Right atrium auricular region (tissue), 2 donors: ENCODE measurements at regions not wholly inside any gene's neighbourhood (a gene's known extent, or its start where the extent isn't known, plus 50 kb on each side); places are given as distances from the start of the nearest gene placed in this dataset.
"Not testable (repeated sequence)": the region's sequence is repeated elsewhere in the genome, so short reads cannot be mapped to it uniquely, and the experiment has no call there.

Experiments
- DNase-seq: peaks from one replicate; pipeline ENCODE4 v3.0.0-alpha.2; 2019; ENCODE audit warnings: low spot score
- H3K27ac ChIP-seq, 2 donors: fragments of 200-600 bp; sonication (generic); 1 replicate in 1 of 2; 2 replicates in 1 of 2; pipeline ENCODE4 v1.5.1; 2016 to 2019
- H3K27me3 ChIP-seq, 2 donors: fragments of 200-600 bp; sonication (generic); one replicate each; pipeline versions ENCODE4 v1.5.1 to v1.6.0; 2017 to 2019
- H3K36me3 ChIP-seq: fragments of 200-600 bp; sonication (generic); one replicate; pipeline ENCODE4 v1.5.1; 2016
- H3K4me1 ChIP-seq, 2 donors: fragments of 200-600 bp; sonication (generic); one replicate each; pipeline versions ENCODE4 v1.5.1 to v1.6.0; 2017 to 2019
- H3K4me3 ChIP-seq, 2 donors: fragments of 200-600 bp; sonication (generic); 1 replicate in 1 of 2; 2 replicates in 1 of 2; pipeline ENCODE4 v1.5.1; 2017 to 2019; ENCODE audit warnings: mild to moderate bottlenecking in 1 of 2, moderate library complexity in 1 of 2
- H3K9me3 ChIP-seq, 2 donors: fragments of 200-600 bp; sonication (generic); one replicate each; pipeline ENCODE4 v1.5.1; 2019
- TF ChIP-seq, protein P1 (sequence below), 2 donors: fragments of 200-600 bp; sonication (generic); IDR thresholded peaks; one replicate each; pipeline ENCODE4 v1.5.1; 2019; ENCODE audit warnings: antibody characterized with exemption in 2 of 2

DNA sequence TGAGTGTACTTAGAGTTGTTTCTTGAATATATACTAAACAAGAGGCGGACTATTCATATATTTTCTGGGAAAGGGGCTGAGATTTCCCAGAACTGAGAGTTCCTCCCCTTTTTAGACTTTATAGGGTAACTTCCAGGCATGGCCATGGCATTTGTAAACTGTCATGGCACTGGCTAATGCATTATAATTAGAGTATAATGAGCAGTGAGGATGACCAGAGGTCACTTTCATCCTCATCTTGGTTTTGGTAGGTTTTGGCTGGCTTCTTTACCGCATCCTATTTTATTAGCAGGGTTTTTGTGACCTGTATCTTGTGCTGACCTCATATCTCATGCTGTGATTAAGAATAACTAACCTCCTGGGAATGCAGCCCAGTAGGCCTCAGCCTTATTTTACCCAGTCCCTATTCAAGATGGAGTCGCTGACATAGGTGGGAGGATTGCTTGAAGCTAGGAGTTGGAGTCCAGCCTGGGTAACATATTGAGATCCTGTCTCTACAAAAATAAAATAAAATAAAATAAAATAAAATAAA is 91.4 kb downstream of the MOBP start:
- Histone ChIP-seq H3K36me3 (no peaks in the 10 kb centered on the region), H3K9me3 (no peaks in the 10 kb centered on the region)
- TF ChIP-seq, protein P1, sequence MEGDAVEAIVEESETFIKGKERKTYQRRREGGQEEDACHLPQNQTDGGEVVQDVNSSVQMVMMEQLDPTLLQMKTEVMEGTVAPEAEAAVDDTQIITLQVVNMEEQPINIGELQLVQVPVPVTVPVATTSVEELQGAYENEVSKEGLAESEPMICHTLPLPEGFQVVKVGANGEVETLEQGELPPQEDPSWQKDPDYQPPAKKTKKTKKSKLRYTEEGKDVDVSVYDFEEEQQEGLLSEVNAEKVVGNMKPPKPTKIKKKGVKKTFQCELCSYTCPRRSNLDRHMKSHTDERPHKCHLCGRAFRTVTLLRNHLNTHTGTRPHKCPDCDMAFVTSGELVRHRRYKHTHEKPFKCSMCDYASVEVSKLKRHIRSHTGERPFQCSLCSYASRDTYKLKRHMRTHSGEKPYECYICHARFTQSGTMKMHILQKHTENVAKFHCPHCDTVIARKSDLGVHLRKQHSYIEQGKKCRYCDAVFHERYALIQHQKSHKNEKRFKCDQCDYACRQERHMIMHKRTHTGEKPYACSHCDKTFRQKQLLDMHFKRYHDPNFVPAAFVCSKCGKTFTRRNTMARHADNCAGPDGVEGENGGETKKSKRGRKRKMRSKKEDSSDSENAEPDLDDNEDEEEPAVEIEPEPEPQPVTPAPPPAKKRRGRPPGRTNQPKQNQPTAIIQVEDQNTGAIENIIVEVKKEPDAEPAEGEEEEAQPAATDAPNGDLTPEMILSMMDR (IDR thresholded peaks at IDR 0.05): no peak

DNA sequence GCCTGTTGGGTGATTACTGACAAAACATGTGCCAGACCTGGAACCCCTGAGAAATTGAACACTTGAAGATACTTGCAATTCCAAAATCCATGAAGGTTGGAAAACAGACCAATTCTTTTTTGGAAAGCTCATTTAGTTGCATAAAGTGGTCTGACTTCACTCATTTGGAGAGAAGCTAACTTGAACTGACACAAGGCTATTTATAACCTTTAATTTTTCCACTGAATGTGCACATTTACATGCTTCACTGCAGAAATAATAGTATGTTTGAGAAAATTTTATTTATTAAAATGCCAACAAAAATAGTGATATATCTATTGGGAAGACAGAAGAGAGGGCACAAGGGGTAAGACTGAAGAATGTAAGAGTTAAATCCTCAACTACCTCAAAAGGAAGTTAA is 92.1 kb downstream of the MOBP start:
- no peaks in the 10 kb centered on the region for H3K4me1 ChIP-seq
- H3K4me3 ChIP-seq: no peak overlapping the region
- TF ChIP-seq, protein P1 (IDR thresholded peaks at IDR 0.05): no peak
- DNase-seq: no peak
- no peaks in the 10 kb centered on the region for H3K27me3 ChIP-seq
- no peaks in the 10 kb centered on the region for H3K9me3 ChIP-seq
- no peak overlapping the region for H3K27ac ChIP-seq
- H3K36me3 ChIP-seq: no peaks in the 10 kb centered on the region

More for the DNA sequence above, 91.4 kb downstream of the MOBP start:
- Histone ChIP-seq H3K4me3 (no peak overlapping the region), H3K4me1 (no peaks in the 10 kb centered on the region), H3K27me3 (no peaks in the 10 kb centered on the region), H3K27ac (no peak overlapping the region)
- DNase-seq: no peak

DNA sequence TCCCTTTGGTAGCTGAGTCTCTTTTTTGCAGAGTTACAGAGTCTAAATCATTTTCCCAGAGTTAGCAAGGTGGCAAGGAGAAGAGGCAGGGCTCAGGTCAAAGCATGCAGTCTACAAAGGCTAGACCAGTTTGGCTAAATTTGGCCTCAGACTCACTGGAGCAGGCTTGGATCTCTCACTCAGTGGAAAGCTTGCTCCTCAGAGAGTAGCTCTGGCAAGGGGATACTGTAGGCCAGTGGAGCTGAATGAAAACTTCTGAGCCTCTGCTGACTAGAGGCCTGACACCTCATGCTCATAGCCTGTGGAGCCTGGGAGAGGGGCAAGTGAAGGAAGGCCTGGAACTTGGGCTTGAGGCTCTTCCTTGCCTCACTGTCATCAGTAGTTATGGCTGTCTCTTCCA is 101.0 kb downstream of the MOBP start:
- no peak for DNase-seq
- TF ChIP-seq, protein P1 (IDR thresholded peaks at IDR 0.05): no peak
- no peak overlapping the region for H3K4me3 ChIP-seq
- peaks cover 0 to 7% of the 10 kb centered on the region in 2 donors for H3K4me1 ChIP-seq
- no peak overlapping the region for H3K27ac ChIP-seq
- no peaks in the 10 kb centered on the region for H3K9me3 ChIP-seq
- no peaks in the 10 kb centered on the region for H3K36me3 ChIP-seq
- no peaks in the 10 kb centered on the region for H3K27me3 ChIP-seq

DNA sequence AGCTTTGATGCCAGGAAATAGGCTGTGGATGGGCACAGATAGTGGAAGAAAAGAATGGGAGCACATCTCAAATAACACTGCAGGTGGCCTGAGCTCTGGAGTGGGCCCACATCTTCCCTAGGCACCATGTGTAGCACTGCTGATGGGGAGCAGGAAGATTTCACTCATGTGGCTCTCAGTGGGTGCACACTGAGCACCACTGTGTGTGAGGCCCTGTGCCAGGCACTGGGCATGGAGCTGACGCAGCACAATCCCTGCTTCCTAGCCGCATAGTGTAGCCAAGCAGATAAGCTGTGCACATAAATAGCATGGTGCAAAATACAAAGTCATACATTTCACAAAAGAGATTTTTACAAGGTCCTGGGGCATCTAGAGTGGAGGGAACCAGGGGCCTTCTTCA is 101.6 kb downstream of the MOBP start:
- Histone ChIP-seq H3K4me1 (peaks cover 0 to 7% of the 10 kb centered on the region in 2 donors), H3K36me3 (no peaks in the 10 kb centered on the region), H3K9me3 (no peaks in the 10 kb centered on the region), H3K27me3 (no peaks in the 10 kb centered on the region), H3K4me3 (no peak overlapping the region), H3K27ac (no peak overlapping the region)
- TF ChIP-seq, protein P1 (IDR thresholded peaks at IDR 0.05): no peak
- DNase-seq: no peak

DNA sequence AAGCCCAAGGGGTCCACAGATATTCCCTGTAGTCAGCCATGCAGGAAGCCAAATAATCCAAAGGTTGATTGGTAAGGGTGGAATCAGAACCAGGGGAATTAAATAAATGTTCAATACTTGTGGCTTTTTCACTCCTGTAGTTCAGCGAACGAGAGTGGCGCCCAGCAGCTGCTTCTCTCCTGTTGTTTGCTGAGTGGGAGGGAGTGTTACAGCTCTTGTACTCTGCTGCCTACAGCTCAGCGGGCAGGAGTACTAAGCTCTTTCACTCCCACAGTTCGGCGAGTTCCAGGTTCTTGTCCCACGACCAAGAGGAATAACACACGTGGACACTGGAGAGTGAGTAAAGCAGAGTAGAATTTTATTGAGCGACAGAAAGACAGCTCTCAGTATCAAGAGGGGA is 105.9 kb downstream of the MOBP start:
- H3K36me3 ChIP-seq: no peaks in the 10 kb centered on the region
- H3K27ac ChIP-seq: no peak overlapping the region
- TF ChIP-seq, protein P1 (IDR thresholded peaks at IDR 0.05): no peak
- H3K9me3 ChIP-seq: no peaks in the 10 kb centered on the region
- DNase-seq: no peak
- H3K27me3 ChIP-seq: no peaks in the 10 kb centered on the region
- peaks cover 0 to 7% of the 10 kb centered on the region in 2 donors for H3K4me1 ChIP-seq
- H3K4me3 ChIP-seq: no peak overlapping the region

DNA sequence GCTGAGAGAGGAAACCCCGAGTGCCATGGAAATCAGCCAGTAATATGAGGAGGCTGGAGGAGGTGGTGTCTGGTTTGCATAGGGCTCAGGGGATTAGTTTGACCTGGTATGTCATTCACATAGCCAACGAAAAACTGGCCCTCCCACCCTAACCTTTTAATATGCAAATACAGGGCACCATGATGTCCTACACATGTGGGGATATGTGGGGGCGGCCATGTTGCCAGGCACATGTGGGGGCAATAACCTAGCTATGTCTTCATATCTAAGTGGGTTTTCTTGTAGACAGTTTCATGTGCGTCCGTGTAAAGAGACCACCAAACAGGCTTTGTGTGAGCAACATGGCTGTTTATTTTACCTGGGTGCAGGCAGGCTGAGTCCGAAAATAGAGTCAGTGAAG is 110.1 kb downstream of the MOBP start:
- no peak for DNase-seq

DNA sequence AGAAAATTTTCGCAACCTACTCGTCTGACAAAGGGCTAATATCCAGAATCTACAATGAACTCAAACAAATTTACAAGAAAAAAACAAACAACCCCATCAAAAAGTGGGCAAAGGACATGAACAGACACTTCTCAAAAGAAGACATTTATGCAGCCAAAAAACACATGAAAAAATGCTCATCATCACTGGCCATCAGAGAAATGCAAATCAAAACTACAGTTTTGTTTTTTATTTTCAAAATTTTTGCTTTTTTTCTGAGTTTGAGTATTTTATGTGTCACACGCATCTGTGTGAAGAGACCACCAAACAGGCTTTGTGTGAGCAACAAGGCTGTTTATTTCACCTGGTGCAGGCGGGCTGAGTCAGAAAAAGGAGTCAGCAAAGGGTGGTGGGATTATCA is 118.7 kb downstream of the MOBP start:
- not testable (repeated sequence) for H3K4me1 ChIP-seq, DNase-seq, H3K27ac ChIP-seq, H3K36me3 ChIP-seq, H3K4me3 ChIP-seq, H3K9me3 ChIP-seq, H3K27me3 ChIP-seq

More for the DNA sequence above, 110.1 kb downstream of the MOBP start:
- Histone ChIP-seq H3K4me3 (no peak overlapping the region), H3K36me3 (no peaks in the 10 kb centered on the region), H3K27me3 (no peaks in the 10 kb centered on the region), H3K4me1 (no peaks in the 10 kb centered on the region), H3K9me3 (no peaks in the 10 kb centered on the region), H3K27ac (no peak overlapping the region)
- TF ChIP-seq, protein P1 (IDR thresholded peaks at IDR 0.05): no peak
